Superior temporal gyrus (tissue), 1 donor: ENCODE measurements at regions not wholly inside any gene's neighbourhood (a gene's known extent, or its start where the extent isn't known, plus 50 kb on each side); places are given as distances from the start of the nearest gene placed in this dataset.
"Not testable (repeated sequence)": the region's sequence is repeated elsewhere in the genome, so short reads cannot be mapped to it uniquely, and the experiment has no call there.

Experiments used
- DNase-seq: peaks from one replicate; pipeline ENCODE4 v3.0.0-alpha.2; 2016; ENCODE audit errors: extremely low spot score

- DNase-seq = no peak
Measured at GRCh38 chr5:66348387-66349125, 204.5 kb downstream of the SREK1 start.

- no peak for DNase-seq
Measured at GRCh38 chr5:66351813-66352212, 207.7 kb downstream of the SREK1 start.

- DNase-seq = no peak
Measured at GRCh38 chr5:66353186-66353585, 209.1 kb downstream of the SREK1 start.

- no peak for DNase-seq
Measured at GRCh38 chr5:66354422-66354821, 210.3 kb downstream of the SREK1 start.

- DNase-seq = no peak
Measured at GRCh38 chr5:66356011-66356565, 212.0 kb downstream of the SREK1 start.

GRCh38 chr5:66358741-66359140 lies 214.6 kb downstream of the SREK1 start:
- no peak for DNase-seq

GRCh38 chr5:66361070-66361469 lies 217.0 kb downstream of the SREK1 start:
- peak; percentile 47 for DNase-seq

GRCh38 chr5:66362046-66362445 lies 217.9 kb downstream of the SREK1 start:
- no peak for DNase-seq

- DNase-seq = no peak
Measured at GRCh38 chr5:66362687-66363086, 218.6 kb downstream of the SREK1 start.

GRCh38 chr5:66363097-66363496 lies 219.0 kb downstream of the SREK1 start:
- no peak for DNase-seq

- DNase-seq = no peak
Measured at GRCh38 chr5:66364186-66364585, 220.1 kb downstream of the SREK1 start.

GRCh38 chr5:66365981-66366380 lies 221.9 kb downstream of the SREK1 start:
- DNase-seq = no peak

- no peak for DNase-seq
Measured at GRCh38 chr5:66367814-66368541, 223.9 kb downstream of the SREK1 start.

GRCh38 chr5:66368811-66369210 lies 224.7 kb downstream of the SREK1 start:
- DNase-seq = no peak

GRCh38 chr5:66377747-66378146 lies 218.4 kb upstream of the MAST4 start:
- no peak for DNase-seq

GRCh38 chr5:66378407-66378806 lies 217.8 kb upstream of the MAST4 start:
- no peak for DNase-seq

GRCh38 chr5:66382152-66382551 lies 214.0 kb upstream of the MAST4 start:
- no peak for DNase-seq

- DNase-seq = not testable (repeated sequence)
Measured at GRCh38 chr5:66405145-66405544, 191.0 kb upstream of the MAST4 start.

GRCh38 chr5:66406761-66407336 lies 189.3 kb upstream of the MAST4 start:
- no peak for DNase-seq

GRCh38 chr5:66407765-66408164 lies 188.4 kb upstream of the MAST4 start:
- DNase-seq = no peak

GRCh38 chr5:66408576-66408975 lies 187.6 kb upstream of the MAST4 start:
- DNase-seq = no peak

GRCh38 chr5:66410122-66410521 lies 186.1 kb upstream of the MAST4 start:
- DNase-seq = no peak

GRCh38 chr5:66411701-66412100 lies 184.5 kb upstream of the MAST4 start:
- no peak for DNase-seq
